H9 (cell line): ENCODE measurements at regions not wholly inside any gene's neighbourhood (a gene's known extent, or its start where the extent isn't known, plus 50 kb on each side); places are given as distances from the start of the nearest gene placed in this dataset.
A peak's percentile ranks its signal among the peaks of the same experiment; 100 is the strongest.

Experiments
- DNase-seq: peaks from one replicate; pipeline ENCODE4 v3.0.0-alpha.2; 2017
- H2AFZ ChIP-seq: one replicate; pipeline ENCODE4 v1.6.1; 2013; ENCODE audit warnings: mild to moderate bottlenecking, low read length, control low read depth, moderate library complexity
- H2AK5ac ChIP-seq: 2 replicates; pipeline ENCODE4 v1.6.1; 2013; ENCODE audit warnings: low read length, control low read depth, mixed read lengths; ENCODE audit not compliant: insufficient read length
- H2BK120ac ChIP-seq: one replicate; pipeline ENCODE4 v1.6.1; 2013; ENCODE audit warnings: low read depth, mild to moderate bottlenecking, low read length, control low read depth, inconsistent platforms; ENCODE audit not compliant: poor library complexity, severe bottlenecking
- H2BK12ac ChIP-seq: 2 replicates; pipeline ENCODE4 v1.6.1; 2013; ENCODE audit warnings: low read length, control low read depth, mixed read lengths, low read depth; ENCODE audit not compliant: insufficient read length
- H2BK15ac ChIP-seq: 2 replicates; pipeline ENCODE4 v1.6.1; 2013; ENCODE audit warnings: low read depth, low read length, control low read depth
- H2BK20ac ChIP-seq: one replicate; pipeline ENCODE4 v1.6.1; 2013; ENCODE audit warnings: low read depth, mild to moderate bottlenecking, low read length, control low read depth, inconsistent platforms; ENCODE audit not compliant: poor library complexity, severe bottlenecking
- H2BK5ac ChIP-seq: 2 replicates; pipeline ENCODE4 v1.6.1; 2013; ENCODE audit warnings: low read length, control low read depth, mixed read lengths; ENCODE audit not compliant: insufficient read length
- H3K14ac ChIP-seq: 2 replicates; pipeline ENCODE4 v1.6.1; 2013; ENCODE audit warnings: low read length, control low read depth; ENCODE audit not compliant: insufficient read depth
- H3K18ac ChIP-seq: 2 replicates; pipeline ENCODE4 v1.6.1; 2013; ENCODE audit warnings: low read depth, mild to moderate bottlenecking, mixed read lengths, low read length, control low read depth; ENCODE audit not compliant: insufficient read length
- H3K23ac ChIP-seq: 2 replicates; pipeline ENCODE4 v1.6.1; 2013; ENCODE audit warnings: low read length, control low read depth, mixed read lengths, low read depth; ENCODE audit not compliant: insufficient read length
- H3K23me2 ChIP-seq: 2 replicates; pipeline ENCODE4 v1.6.1; 2013; ENCODE audit warnings: low read depth, mild to moderate bottlenecking, mixed read lengths, low read length, control low read depth; ENCODE audit not compliant: insufficient read length, poor library complexity, severe bottlenecking
- H3K27ac ChIP-seq: 2 replicates; pipeline ENCODE4 v1.5.1; 2013; ENCODE audit warnings: low read length, control low read depth, mixed read lengths, low read depth; ENCODE audit not compliant: insufficient read length
- H3K27me3 ChIP-seq: 2 replicates; pipeline ENCODE4 v1.6.1; 2013; ENCODE audit warnings: low read length, control low read depth, inconsistent platforms; ENCODE audit not compliant: insufficient read depth
- H3K4ac ChIP-seq: 2 replicates; pipeline ENCODE4 v1.6.1; 2013; ENCODE audit warnings: low read depth, mild to moderate bottlenecking, control low read depth, inconsistent platforms, low read length, moderate library complexity
- H3K4me1 ChIP-seq: 2 replicates; pipeline ENCODE4 v1.6.1; 2013; ENCODE audit warnings: low read length, control low read depth, inconsistent platforms; ENCODE audit not compliant: insufficient read depth
- H3K4me2 ChIP-seq: 2 replicates; pipeline ENCODE4 v1.6.1; 2013; ENCODE audit warnings: low read length, control low read depth, mixed read lengths; ENCODE audit not compliant: insufficient read length, insufficient read depth
- H3K56ac ChIP-seq: 2 replicates; pipeline ENCODE4 v1.6.1; 2013; ENCODE audit warnings: low read depth, mild to moderate bottlenecking, mixed read lengths, low read length, control low read depth; ENCODE audit not compliant: insufficient read length
- H3K79me1 ChIP-seq: 2 replicates; pipeline ENCODE4 v1.6.1; 2013; ENCODE audit warnings: low read depth, mild to moderate bottlenecking, moderate library complexity, low read length, control low read depth, inconsistent platforms; ENCODE audit not compliant: insufficient read depth, poor library complexity, severe bottlenecking
- H3K79me2 ChIP-seq: 2 replicates; pipeline ENCODE4 v1.6.1; 2013; ENCODE audit warnings: low read length, control low read depth, inconsistent platforms; ENCODE audit not compliant: insufficient read depth
- H3K9ac ChIP-seq: 2 replicates; pipeline ENCODE4 v1.6.1; 2013; ENCODE audit warnings: low read length, control low read depth, mixed read lengths; ENCODE audit not compliant: insufficient read length; ENCODE audit errors: extremely low read depth
- H3K9me3 ChIP-seq: one replicate; pipeline ENCODE4 v1.6.1; 2013; ENCODE audit warnings: low read depth, low read length, inconsistent platforms; ENCODE audit not compliant: control insufficient read depth
- H3T11ph ChIP-seq: one replicate; pipeline ENCODE4 v1.6.1; 2013; ENCODE audit warnings: mild to moderate bottlenecking, low read length, control low read depth, inconsistent platforms
- H4K20me1 ChIP-seq: one replicate; pipeline ENCODE4 v1.6.1; 2013; ENCODE audit not compliant: control insufficient read depth, insufficient read length, insufficient read depth
- H4K5ac ChIP-seq: 2 replicates; pipeline ENCODE4 v1.6.1; 2013; ENCODE audit warnings: low read depth, mild to moderate bottlenecking, mixed read lengths, low read length, control low read depth; ENCODE audit not compliant: insufficient read length
- H4K8ac ChIP-seq: replicated peaks from 2 replicates; pipeline ENCODE4 v1.6.1; 2013; ENCODE audit warnings: low read length, control low read depth, mixed read lengths, low read depth; ENCODE audit not compliant: insufficient read length
- H4K91ac ChIP-seq: 2 replicates; pipeline ENCODE4 v1.6.1; 2013; ENCODE audit warnings: low read depth, mild to moderate bottlenecking, moderate library complexity, mixed read lengths, low read length, control low read depth; ENCODE audit not compliant: insufficient read length
- H3K27ac Mint-ChIP-seq, 3 experiments: 2 replicates in 2 of 3; 3 replicates in 1 of 3; pipeline ENCODE4 v1.8.0; 2020 to 2021; ENCODE audit warnings: mixed read lengths in 3 of 3, mild to moderate bottlenecking in 1 of 3, moderate library complexity in 1 of 3
- H3K27me3 Mint-ChIP-seq: 2 replicates; pipeline ENCODE4 v1.8.0; 2021; ENCODE audit warnings: low read depth, mild to moderate bottlenecking, moderate library complexity, mixed read lengths
- H3K36me3 Mint-ChIP-seq, 3 experiments: 2 replicates in 2 of 3; 3 replicates in 1 of 3; pipeline ENCODE4 v1.8.0; 2020 to 2021; ENCODE audit warnings: low read depth in 3 of 3, mixed read lengths in 3 of 3; ENCODE audit not compliant: insufficient read depth in 1 of 3
- H3K4me1 Mint-ChIP-seq, 2 experiments: 2 replicates each; pipeline ENCODE4 v1.8.0; 2020; ENCODE audit warnings: mixed read lengths in 2 of 2
- H3K4me3 Mint-ChIP-seq, 2 experiments: 2 replicates in 1 of 2; 3 replicates in 1 of 2; pipeline ENCODE4 v1.8.0; 2020 to 2021; ENCODE audit warnings: mild to moderate bottlenecking in 2 of 2, mixed read lengths in 2 of 2, moderate library complexity in 1 of 2
- H3K9me3 Mint-ChIP-seq, 2 experiments: 2 replicates in 1 of 2; 3 replicates in 1 of 2; pipeline ENCODE4 v1.8.0; 2020; ENCODE audit warnings: mild to moderate bottlenecking in 2 of 2, mixed read lengths in 2 of 2, moderate library complexity in 1 of 2
- CTCF ChIP-seq: fragments of 200-600 bp; sonication (generic); conservative IDR thresholded peaks from 3 replicates; pipeline ENCODE4 v1.8.0; 2021; ENCODE audit warnings: antibody characterized with exemption, mild to moderate bottlenecking

- TF ChIP-seq CTCF, result peak; percentile 34; the same call in 1 of the 3 replicates
- Histone ChIP-seq H4K91ac (no peak overlapping the region), H3K27me3 (no peaks in the 10 kb centered on the region), H3K4ac (no peak overlapping the region), H2BK15ac (no peak overlapping the region), H3K23me2 (no peaks in the 10 kb centered on the region), H3K27ac (no peak overlapping the region), H2AK5ac (no peak overlapping the region), H3K18ac (no peak overlapping the region), H2BK12ac (no peak overlapping the region), H3K56ac (no peak overlapping the region), H4K20me1 (no peaks in the 10 kb centered on the region), H2AFZ (no peak overlapping the region), H3K14ac (no peak overlapping the region), H3K4me2 (no peak overlapping the region), H2BK5ac (no peak overlapping the region), H4K5ac (no peak overlapping the region), H3K9ac (no peak overlapping the region), H3K9me3 (no peaks in the 10 kb centered on the region), H2BK120ac (no peak overlapping the region), H4K8ac (no peak overlapping the region), H3T11ph (no peak overlapping the region), H3K23ac (no peak overlapping the region), H2BK20ac (no peak overlapping the region), H3K79me1 (no peaks in the 10 kb centered on the region), H3K4me1 (peaks cover 3% of the 10 kb centered on the region; the same call in 1 of the 2 replicates), H3K79me2 (no peaks in the 10 kb centered on the region)
- DNase-seq, result peak; percentile 70
- Mint-ChIP-seq H3K27me3 (peaks cover 2% of the 10 kb centered on the region; the same call in 1 of the 2 replicates), H3K4me1 (peaks cover 18 to 23% of the 10 kb centered on the region in 2 experiments), H3K4me3 (no peak overlapping the region), H3K9me3 (peaks cover 3 to 5% of the 10 kb centered on the region in 2 experiments; a peak in 4 of 5 replicates), H3K36me3 (peaks cover 0 to 11% (median 2%) of the 10 kb centered on the region in 3 experiments; a peak in 4 of 7 replicates), H3K27ac (no peak overlapping the region)
Observed at GRCh38 chr12:62995097-62995496, 60.1 kb upstream of the PPM1H start.
